Left renal pelvis (tissue), 4 donors: ENCODE measurements at regions not wholly inside any gene's neighbourhood (a gene's known extent, or its start where the extent isn't known, plus 50 kb on each side); places are given as distances from the start of the nearest gene placed in this dataset.
A peak's percentile ranks its signal among the peaks of the same experiment; 100 is the strongest.
"Not testable (repeated sequence)": the region's sequence is repeated elsewhere in the genome, so short reads cannot be mapped to it uniquely, and the experiment has no call there.

Experiments
- DNase-seq, 4 donors: peaks; one replicate each; pipeline ENCODE4 v3.0.0-alpha.2; 2013; ENCODE audit warnings: low read depth in 4 of 4, low spot score in 3 of 4

- DNase-seq: no peak
Measured at GRCh38 chr13:66154976-66155375, 1075.2 kb downstream of the PCDH9 start.

- no peak for DNase-seq
Measured at GRCh38 chr13:66154354-66154753, 1075.8 kb downstream of the PCDH9 start.

- no peak for DNase-seq
Measured at GRCh38 chr13:66152596-66152995, 1077.5 kb downstream of the PCDH9 start.

GRCh38 chr13:66144357-66144756 lies 1085.8 kb downstream of the PCDH9 start:
- not testable (repeated sequence) for DNase-seq

GRCh38 chr13:66139701-66140100 lies 1090.4 kb downstream of the PCDH9 start:
- DNase-seq: no peak

GRCh38 chr13:66139250-66139649 lies 1090.9 kb downstream of the PCDH9 start:
- DNase-seq: no peak

- DNase-seq: no peak
Measured at GRCh38 chr13:66138172-66138811, 1091.8 kb downstream of the PCDH9 start.

- no peak for DNase-seq
Measured at GRCh38 chr13:66137384-66137783, 1092.8 kb downstream of the PCDH9 start.

GRCh38 chr13:66128692-66129269 lies 1101.4 kb downstream of the PCDH9 start:
- no peak for DNase-seq

GRCh38 chr13:66128201-66128600 lies 1101.9 kb downstream of the PCDH9 start:
- DNase-seq: no peak

- no peak for DNase-seq
Measured at GRCh38 chr13:66117563-66117962, 1112.6 kb downstream of the PCDH9 start.

GRCh38 chr13:66113882-66114526 lies 1116.1 kb downstream of the PCDH9 start:
- no peak for DNase-seq

- no peak for DNase-seq
Measured at GRCh38 chr13:66111628-66112027, 1118.5 kb downstream of the PCDH9 start.

GRCh38 chr13:66106246-66106645 lies 1123.9 kb downstream of the PCDH9 start:
- DNase-seq: no peak

GRCh38 chr13:66102864-66103263 lies 1127.3 kb downstream of the PCDH9 start:
- no peak for DNase-seq

GRCh38 chr13:66099825-66100224 lies 1130.3 kb downstream of the PCDH9 start:
- no peak for DNase-seq

- no peak for DNase-seq
Measured at GRCh38 chr13:66098931-66099628, 1131.1 kb downstream of the PCDH9 start.

GRCh38 chr13:66089711-66090110 lies 1140.4 kb downstream of the PCDH9 start:
- DNase-seq: no peak

GRCh38 chr13:66087269-66087710 lies 1142.8 kb downstream of the PCDH9 start:
- peak; percentile 33 to 46 (median 36) for DNase-seq

- no peak for DNase-seq
Measured at GRCh38 chr13:66077132-66077689, 1152.9 kb downstream of the PCDH9 start.

GRCh38 chr13:66076417-66076816 lies 1153.7 kb downstream of the PCDH9 start:
- DNase-seq: no peak
